ENCODE measurements at regions not wholly inside any gene's neighbourhood (a gene's known extent, or its start where the extent isn't known, plus 50 kb on each side); places are given as distances from the start of the nearest gene placed in this dataset.
"Not testable (repeated sequence)": the region's sequence is repeated elsewhere in the genome, so short reads cannot be mapped to it uniquely, and the experiment has no call there.

DNA sequence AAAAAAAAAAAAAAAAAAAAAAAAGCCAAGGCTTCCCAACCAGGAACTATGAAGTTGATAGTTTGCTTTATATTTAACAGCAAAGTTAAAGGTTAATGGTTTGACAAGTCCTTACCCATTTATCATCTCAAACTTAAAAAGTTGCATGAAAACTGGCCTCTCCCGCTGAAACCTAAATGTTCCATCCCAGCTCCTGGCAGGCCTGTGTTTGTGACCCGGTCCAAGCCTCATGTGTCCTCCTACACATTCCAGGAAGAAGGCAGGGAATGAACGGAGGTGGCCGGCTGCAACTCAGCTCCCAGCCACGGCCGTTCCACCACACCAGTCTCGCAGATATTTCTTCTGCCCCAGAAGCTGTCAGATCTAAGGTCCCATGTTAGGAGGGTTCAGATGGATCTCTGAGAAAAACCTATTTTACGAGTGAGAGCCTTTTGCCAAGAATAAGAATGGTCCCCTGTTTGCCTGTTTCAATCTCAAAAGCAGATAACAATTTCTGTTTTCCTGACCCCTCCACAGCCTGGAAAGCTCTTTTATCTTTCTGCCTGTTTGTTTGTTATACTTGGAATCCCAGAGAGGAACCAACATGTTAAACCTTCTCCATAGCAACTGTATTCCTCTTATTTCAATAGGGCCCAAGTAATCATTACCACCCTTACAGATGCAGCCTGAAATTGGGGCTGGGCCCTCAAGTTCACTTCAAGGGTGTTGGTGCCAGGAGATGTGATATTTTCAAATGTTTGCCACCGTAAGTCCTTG is 56.5 kb downstream of the KCTD12 start:
- no peak for DNase-seq (ENCODE audit: insufficient read length, low spot score)
- no peak for TF ChIP-seq POU2F2 (IDR thresholded peaks at IDR 0.05; ENCODE audit: low read depth, low read length)
- no peak for TF ChIP-seq TAF1 (IDR thresholded peaks at IDR 0.05; ENCODE audit: low read depth, low read length)
- TF ChIP-seq PAX5 (IDR thresholded peaks at IDR 0.05; ENCODE audit: insufficient read depth, low read length, severe bottlenecking), result no peak
- TF ChIP-seq POLR2A (IDR thresholded peaks at IDR 0.05; ENCODE audit: low read depth, low read length), result no peak
- no peak for TF ChIP-seq POLR2AphosphoS5 (IDR thresholded peaks at IDR 0.05; ENCODE audit: low read depth, low read length)
- no peak for TF ChIP-seq SPI1 (IDR thresholded peaks at IDR 0.05; ENCODE audit: low read depth, low read length)
- FAIRE-seq, result no peak

- TF ChIP-seq POLR2A (IDR thresholded peaks at IDR 0.05; ENCODE audit: low read depth, low read length), result no peak
- TF ChIP-seq TAF1 (IDR thresholded peaks at IDR 0.05; ENCODE audit: low read depth, low read length), result no peak
- no peak for TF ChIP-seq PAX5 (IDR thresholded peaks at IDR 0.05; ENCODE audit: insufficient read depth, low read length, severe bottlenecking)
- no peak for TF ChIP-seq POU2F2 (IDR thresholded peaks at IDR 0.05; ENCODE audit: low read depth, low read length)
- no peak for TF ChIP-seq POLR2AphosphoS5 (IDR thresholded peaks at IDR 0.05; ENCODE audit: low read depth, low read length)
- no peak for TF ChIP-seq SPI1 (IDR thresholded peaks at IDR 0.05; ENCODE audit: low read depth, low read length)
- FAIRE-seq (no peak), DNase-seq (ENCODE audit: insufficient read length, low spot score) (no peak)
These were observed 57.9 kb downstream of the KCTD12 start for GRCh38 chr13:76828316-76828741.

GRCh38 chr13:76826527-76826926 is 59.7 kb downstream of the KCTD12 start:
- DNase-seq (ENCODE audit: insufficient read length, low spot score), result no peak
- TF ChIP-seq POLR2AphosphoS5 (IDR thresholded peaks at IDR 0.05; ENCODE audit: low read depth, low read length), result no peak
- TF ChIP-seq SPI1 (IDR thresholded peaks at IDR 0.05; ENCODE audit: low read depth, low read length), result no peak
- no peak for TF ChIP-seq TAF1 (IDR thresholded peaks at IDR 0.05; ENCODE audit: low read depth, low read length)
- TF ChIP-seq POLR2A (IDR thresholded peaks at IDR 0.05; ENCODE audit: low read depth, low read length), result no peak
- TF ChIP-seq POU2F2 (IDR thresholded peaks at IDR 0.05; ENCODE audit: low read depth, low read length), result no peak
- no peak for TF ChIP-seq PAX5 (IDR thresholded peaks at IDR 0.05; ENCODE audit: insufficient read depth, low read length, severe bottlenecking)
- FAIRE-seq, result no peak

GRCh38 chr13:76825430-76825829 is 60.8 kb downstream of the KCTD12 start:
- DNase-seq (ENCODE audit: insufficient read length, low spot score) (no peak), FAIRE-seq (no peak)
- TF ChIP-seq POLR2A (IDR thresholded peaks at IDR 0.05; ENCODE audit: low read depth, low read length) (no peak), SPI1 (IDR thresholded peaks at IDR 0.05; ENCODE audit: low read depth, low read length) (no peak), TAF1 (IDR thresholded peaks at IDR 0.05; ENCODE audit: low read depth, low read length) (no peak), POLR2AphosphoS5 (IDR thresholded peaks at IDR 0.05; ENCODE audit: low read depth, low read length) (no peak), PAX5 (IDR thresholded peaks at IDR 0.05; ENCODE audit: insufficient read depth, low read length, severe bottlenecking) (no peak), POU2F2 (IDR thresholded peaks at IDR 0.05; ENCODE audit: low read depth, low read length) (no peak)

- no peak for DNase-seq (ENCODE audit: insufficient read length, low spot score)
- TF ChIP-seq PAX5 (IDR thresholded peaks at IDR 0.05; ENCODE audit: insufficient read depth, low read length, severe bottlenecking) (no peak), POU2F2 (IDR thresholded peaks at IDR 0.05; ENCODE audit: low read depth, low read length) (no peak), SPI1 (IDR thresholded peaks at IDR 0.05; ENCODE audit: low read depth, low read length) (no peak), TAF1 (IDR thresholded peaks at IDR 0.05; ENCODE audit: low read depth, low read length) (no peak), POLR2AphosphoS5 (IDR thresholded peaks at IDR 0.05; ENCODE audit: low read depth, low read length) (no peak), POLR2A (IDR thresholded peaks at IDR 0.05; ENCODE audit: low read depth, low read length) (no peak)
- no peak for FAIRE-seq
These were observed 62.2 kb downstream of the KCTD12 start for GRCh38 chr13:76823969-76824368.

- FAIRE-seq (no peak), DNase-seq (ENCODE audit: insufficient read length, low spot score) (no peak)
- TF ChIP-seq SPI1 (IDR thresholded peaks at IDR 0.05; ENCODE audit: low read depth, low read length), result no peak
- TF ChIP-seq POLR2A (IDR thresholded peaks at IDR 0.05; ENCODE audit: low read depth, low read length), result no peak
- no peak for TF ChIP-seq PAX5 (IDR thresholded peaks at IDR 0.05; ENCODE audit: insufficient read depth, low read length, severe bottlenecking)
- TF ChIP-seq TAF1 (IDR thresholded peaks at IDR 0.05; ENCODE audit: low read depth, low read length), result no peak
- no peak for TF ChIP-seq POLR2AphosphoS5 (IDR thresholded peaks at IDR 0.05; ENCODE audit: low read depth, low read length)
- TF ChIP-seq POU2F2 (IDR thresholded peaks at IDR 0.05; ENCODE audit: low read depth, low read length), result no peak
These were observed 63.4 kb downstream of the KCTD12 start for GRCh38 chr13:76822698-76823267.

DNA sequence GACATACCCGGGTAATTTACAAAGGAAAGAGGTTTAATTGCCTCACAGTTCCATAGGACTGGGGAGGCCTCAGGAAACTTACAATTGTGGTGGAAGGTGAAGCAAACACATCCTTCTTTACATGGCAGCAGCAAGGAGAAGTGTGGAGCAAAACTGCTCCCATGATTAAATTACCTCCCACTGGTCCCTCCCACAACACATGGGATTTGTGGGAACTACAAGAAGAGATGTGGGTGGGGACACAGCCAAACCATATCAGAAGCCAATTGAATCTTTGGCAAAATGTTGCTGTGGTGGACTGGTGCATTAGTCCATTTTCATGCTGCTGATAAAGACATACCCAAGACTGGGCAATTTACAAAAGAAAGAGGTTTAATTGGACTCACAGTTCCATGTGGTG is 65.0 kb downstream of the KCTD12 start:
- FAIRE-seq; DNase-seq (ENCODE audit: insufficient read length, low spot score): not testable (repeated sequence)

DNA sequence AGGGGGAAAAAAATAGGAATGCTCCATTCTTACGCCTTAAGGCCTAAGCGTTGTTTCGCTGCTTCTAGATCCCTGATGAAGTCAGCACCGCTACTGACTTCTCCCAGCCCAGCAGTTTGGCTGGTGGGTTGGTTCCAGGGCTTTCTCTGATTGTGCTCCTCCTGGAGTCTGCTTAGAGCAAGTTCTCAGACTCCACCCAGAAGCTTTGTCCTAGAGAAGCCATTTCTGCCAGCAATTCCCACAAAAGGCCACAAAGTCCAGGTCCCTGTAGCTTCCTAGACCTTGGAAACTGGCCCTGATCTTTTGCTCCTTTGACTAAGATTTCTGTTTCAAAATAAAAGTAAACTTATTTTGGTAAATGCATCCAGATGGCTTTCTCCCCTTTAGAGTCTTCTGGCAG is 65.4 kb downstream of the KCTD12 start:
- no peak for FAIRE-seq
- no peak for TF ChIP-seq POU2F2 (IDR thresholded peaks at IDR 0.05; ENCODE audit: low read depth, low read length)
- no peak for TF ChIP-seq PAX5 (IDR thresholded peaks at IDR 0.05; ENCODE audit: insufficient read depth, low read length, severe bottlenecking)
- no peak for TF ChIP-seq TAF1 (IDR thresholded peaks at IDR 0.05; ENCODE audit: low read depth, low read length)
- TF ChIP-seq POLR2A (IDR thresholded peaks at IDR 0.05; ENCODE audit: low read depth, low read length), result no peak
- TF ChIP-seq POLR2AphosphoS5 (IDR thresholded peaks at IDR 0.05; ENCODE audit: low read depth, low read length), result no peak
- TF ChIP-seq SPI1 (IDR thresholded peaks at IDR 0.05; ENCODE audit: low read depth, low read length), result no peak
- DNase-seq (ENCODE audit: insufficient read length, low spot score), result no peak

DNA sequence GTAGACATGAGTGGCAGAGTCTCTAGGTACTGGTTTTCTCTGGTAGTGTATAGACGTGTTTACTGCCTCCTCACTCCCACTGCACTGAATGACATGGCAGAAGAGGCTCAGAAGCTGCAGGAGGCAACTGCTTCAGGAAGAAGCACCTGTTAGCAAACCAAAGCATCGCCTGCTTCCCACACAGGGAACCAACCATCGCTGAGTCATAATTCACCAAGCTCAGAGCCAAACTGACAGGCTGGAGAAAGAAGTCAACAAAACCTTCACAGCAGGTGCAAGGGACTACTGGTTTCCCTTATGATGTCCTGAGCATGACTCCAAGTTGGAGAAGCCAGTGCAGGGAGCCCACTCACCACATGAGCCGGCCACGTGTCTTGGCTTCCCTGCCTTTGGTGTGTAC is 69.8 kb downstream of the KCTD12 start:
- FAIRE-seq (no peak), DNase-seq (ENCODE audit: insufficient read length, low spot score) (no peak)
- TF ChIP-seq TAF1 (IDR thresholded peaks at IDR 0.05; ENCODE audit: low read depth, low read length), result no peak
- no peak for TF ChIP-seq PAX5 (IDR thresholded peaks at IDR 0.05; ENCODE audit: insufficient read depth, low read length, severe bottlenecking)
- TF ChIP-seq POLR2A (IDR thresholded peaks at IDR 0.05; ENCODE audit: low read depth, low read length), result no peak
- no peak for TF ChIP-seq POU2F2 (IDR thresholded peaks at IDR 0.05; ENCODE audit: low read depth, low read length)
- TF ChIP-seq SPI1 (IDR thresholded peaks at IDR 0.05; ENCODE audit: low read depth, low read length), result no peak
- no peak for TF ChIP-seq POLR2AphosphoS5 (IDR thresholded peaks at IDR 0.05; ENCODE audit: low read depth, low read length)
